ENCODE measurements at regions not wholly inside any gene's neighbourhood (a gene's known extent, or its start where the extent isn't known, plus 50 kb on each side); places are given as distances from the start of the nearest gene placed in this dataset.
"Not testable (repeated sequence)": the region's sequence is repeated elsewhere in the genome, so short reads cannot be mapped to it uniquely, and the experiment has no call there.

DNA sequence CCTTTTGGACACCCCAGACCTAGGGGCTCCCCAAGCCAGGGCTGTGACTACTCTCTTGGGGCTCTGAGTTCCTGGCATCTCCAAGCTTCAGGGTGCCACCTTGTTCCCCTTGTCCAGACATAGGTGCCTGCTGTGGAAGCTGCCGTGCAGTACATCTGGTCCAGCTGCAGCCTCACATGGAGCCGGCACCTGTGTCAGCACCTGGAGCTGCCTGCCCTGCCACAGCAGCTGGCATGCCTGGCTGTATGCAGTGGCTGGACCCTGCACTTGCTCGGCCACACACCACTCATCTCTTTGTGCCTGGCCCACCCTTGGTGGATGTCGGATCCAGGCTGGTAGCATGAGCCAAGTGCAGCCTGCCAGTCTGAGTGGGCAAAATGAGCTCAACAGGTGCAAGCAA, 775.8 kb downstream of the CDH11 start:
- Histone ChIP-seq H3K4me3 (no peak overlapping the region), H3K9me3 (no peaks in the 10 kb centered on the region), H3K36me3 (no peaks in the 10 kb centered on the region), H3K27me3 (replicated peaks; ENCODE audit: insufficient read depth) (no peaks in the 10 kb centered on the region), H3K4me1 (replicated peaks) (no peaks in the 10 kb centered on the region), H3K27ac (no peak overlapping the region)
- no peak for DNase-seq (ENCODE audit: low spot score)
- WGBS: 90% methylated on average over 4 of the region's 4 CpGs
- TF ChIP-seq POLR2AphosphoS5 (IDR thresholded peaks at IDR 0.05) (no peak), POLR2A (IDR thresholded peaks at IDR 0.05) (no peak)
- TF ChIP-seq, protein P1, sequence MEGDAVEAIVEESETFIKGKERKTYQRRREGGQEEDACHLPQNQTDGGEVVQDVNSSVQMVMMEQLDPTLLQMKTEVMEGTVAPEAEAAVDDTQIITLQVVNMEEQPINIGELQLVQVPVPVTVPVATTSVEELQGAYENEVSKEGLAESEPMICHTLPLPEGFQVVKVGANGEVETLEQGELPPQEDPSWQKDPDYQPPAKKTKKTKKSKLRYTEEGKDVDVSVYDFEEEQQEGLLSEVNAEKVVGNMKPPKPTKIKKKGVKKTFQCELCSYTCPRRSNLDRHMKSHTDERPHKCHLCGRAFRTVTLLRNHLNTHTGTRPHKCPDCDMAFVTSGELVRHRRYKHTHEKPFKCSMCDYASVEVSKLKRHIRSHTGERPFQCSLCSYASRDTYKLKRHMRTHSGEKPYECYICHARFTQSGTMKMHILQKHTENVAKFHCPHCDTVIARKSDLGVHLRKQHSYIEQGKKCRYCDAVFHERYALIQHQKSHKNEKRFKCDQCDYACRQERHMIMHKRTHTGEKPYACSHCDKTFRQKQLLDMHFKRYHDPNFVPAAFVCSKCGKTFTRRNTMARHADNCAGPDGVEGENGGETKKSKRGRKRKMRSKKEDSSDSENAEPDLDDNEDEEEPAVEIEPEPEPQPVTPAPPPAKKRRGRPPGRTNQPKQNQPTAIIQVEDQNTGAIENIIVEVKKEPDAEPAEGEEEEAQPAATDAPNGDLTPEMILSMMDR (IDR thresholded peaks at IDR 0.05): no peak
- intact Hi-C loops (cut with DNase I): no loop called here

DNA sequence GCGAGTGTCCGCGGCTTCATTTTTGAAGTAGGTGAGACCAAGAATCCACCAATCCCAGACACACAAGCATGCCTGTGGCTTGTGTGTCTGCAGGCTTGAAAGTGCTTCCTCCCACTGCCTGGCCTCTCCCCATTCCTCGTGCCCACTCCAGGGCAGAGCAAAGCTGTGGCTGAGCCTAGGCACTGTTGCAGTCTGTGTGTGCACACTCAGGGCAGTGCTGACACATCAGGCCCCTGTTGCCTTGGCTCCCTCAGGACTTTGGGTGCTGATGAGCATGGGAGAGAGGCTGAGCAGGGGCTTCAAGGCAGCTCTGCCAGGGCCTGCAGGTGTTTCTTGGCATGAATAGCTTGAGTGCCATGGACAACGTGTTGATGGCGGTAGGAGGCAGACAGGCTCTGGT, 776.7 kb downstream of the CDH11 start:
- Histone ChIP-seq H3K36me3 (no peaks in the 10 kb centered on the region), H3K4me3 (no peak overlapping the region), H3K4me1 (replicated peaks) (no peaks in the 10 kb centered on the region), H3K27me3 (replicated peaks; ENCODE audit: insufficient read depth) (no peaks in the 10 kb centered on the region), H3K9me3 (no peaks in the 10 kb centered on the region), H3K27ac (no peak overlapping the region)
- 97% methylated on average over 6 of the region's 6 CpGs for WGBS
- no peak for DNase-seq (ENCODE audit: low spot score)
- intact Hi-C loops (cut with DNase I): no loop called here
- TF ChIP-seq, protein P1 (IDR thresholded peaks at IDR 0.05): no peak
- TF ChIP-seq POLR2AphosphoS5 (IDR thresholded peaks at IDR 0.05) (no peak), POLR2A (IDR thresholded peaks at IDR 0.05) (no peak)

- intact Hi-C loops (cut with DNase I); H3K9me3 ChIP-seq; DNase-seq (ENCODE audit: low spot score); H3K4me1 ChIP-seq (replicated peaks); H3K36me3 ChIP-seq; H3K27me3 ChIP-seq (replicated peaks; ENCODE audit: insufficient read depth); H3K27ac ChIP-seq; H3K4me3 ChIP-seq: not testable (repeated sequence)
- WGBS: 93% methylated on average over 16 of the region's 47 CpGs
These were observed 777.9 kb downstream of the CDH11 start for GRCh38 chr16:64343820-64344443.

- H3K27ac ChIP-seq: no peak overlapping the region
- H3K27me3 ChIP-seq (replicated peaks; ENCODE audit: insufficient read depth): no peaks in the 10 kb centered on the region
- H3K4me3 ChIP-seq: no peak overlapping the region
- intact Hi-C loops (cut with DNase I): no loop called here
- DNase-seq (ENCODE audit: low spot score): no peak
- no peaks in the 10 kb centered on the region for H3K4me1 ChIP-seq (replicated peaks)
- TF ChIP-seq POLR2AphosphoS5 (IDR thresholded peaks at IDR 0.05): no peak
- TF ChIP-seq, protein P1 (IDR thresholded peaks at IDR 0.05): no peak
- no peak for TF ChIP-seq POLR2A (IDR thresholded peaks at IDR 0.05)
- H3K9me3 ChIP-seq: no peaks in the 10 kb centered on the region
- WGBS: 93% methylated on average over 8 of the region's 8 CpGs
- H3K36me3 ChIP-seq: no peaks in the 10 kb centered on the region
These were observed 778.6 kb downstream of the CDH11 start for GRCh38 chr16:64343061-64343819.

GRCh38 chr16:64341336-64341735, 780.5 kb downstream of the CDH11 start:
- intact Hi-C loops (cut with DNase I); DNase-seq (ENCODE audit: low spot score): not testable (repeated sequence)

More at GRCh38 chr16:64341336-64341735, 780.5 kb downstream of the CDH11 start:
- H3K4me3 ChIP-seq; H3K27ac ChIP-seq; H3K9me3 ChIP-seq; H3K4me1 ChIP-seq (replicated peaks); H3K36me3 ChIP-seq; H3K27me3 ChIP-seq (replicated peaks; ENCODE audit: insufficient read depth): not testable (repeated sequence)
- 86% methylated on average over 1 of the region's 1 CpG for WGBS

Measured in prostate gland (tissue), 2 donors.